Natural killer cell (primary cell): ENCODE measurements at regions not wholly inside any gene's neighbourhood (a gene's known extent, or its start where the extent isn't known, plus 50 kb on each side); places are given as distances from the start of the nearest gene placed in this dataset.

Experiments used
- ATAC-seq, 3 donors: fragments of 150-1000 bp in 2 of 3; fragments of 200-7000 bp in 1 of 3; cut with Tn5 transposase; 1 replicate in 1 of 3; 2 replicates in 2 of 3; pipeline ENCODE4 v1.10.0; 2021; ENCODE audit warnings: mild to moderate bottlenecking in 2 of 3, moderate library complexity in 2 of 3
- DNase-seq, 2 donors: peaks; one replicate each; pipeline versions ENCODE4 v3.0.0 to v3.0.0-alpha.2; 2013 to 2021; ENCODE audit warnings: mixed read lengths in 1 of 2
- H3K27ac ChIP-seq: one replicate; pipeline ENCODE4 v1.5.1; 2013; ENCODE audit warnings: mild to moderate bottlenecking, low read length
- H3K27me3 ChIP-seq: one replicate; pipeline ENCODE4 v1.6.1; 2013; ENCODE audit warnings: low read length; ENCODE audit not compliant: control insufficient read depth, insufficient read depth
- H3K36me3 ChIP-seq: one replicate; pipeline ENCODE4 v1.6.1; 2013; ENCODE audit warnings: low read length; ENCODE audit not compliant: control insufficient read depth, insufficient read depth
- H3K4me1 ChIP-seq: one replicate; pipeline ENCODE4 v1.6.1; 2013; ENCODE audit warnings: low read length; ENCODE audit not compliant: control insufficient read depth, insufficient read depth
- H3K4me3 ChIP-seq: one replicate; pipeline ENCODE4 v1.5.1; 2013; ENCODE audit warnings: low read length
- H3K9me3 ChIP-seq: one replicate; pipeline ENCODE4 v1.6.1; 2013; ENCODE audit warnings: low read length; ENCODE audit not compliant: control insufficient read depth, insufficient read depth
- H3K27ac Mint-ChIP-seq, 2 donors: one replicate each; pipeline ENCODE4 v1.8.0; 2022; ENCODE audit warnings: mild to moderate bottlenecking in 2 of 2, mixed read lengths in 2 of 2, moderate library complexity in 1 of 2
- H3K27me3 Mint-ChIP-seq, 2 donors: one replicate each; pipeline ENCODE4 v1.8.0; 2022; ENCODE audit warnings: low read depth in 2 of 2, mixed read lengths in 2 of 2
- H3K36me3 Mint-ChIP-seq: one replicate; pipeline ENCODE4 v1.8.0; 2022; ENCODE audit warnings: mixed read lengths
- H3K4me1 Mint-ChIP-seq, 2 donors: one replicate each; pipeline ENCODE4 v1.8.0; 2022; ENCODE audit warnings: mixed read lengths in 2 of 2
- H3K4me3 Mint-ChIP-seq: one replicate; pipeline ENCODE4 v1.8.0; 2022; ENCODE audit warnings: mild to moderate bottlenecking, moderate library complexity, mixed read lengths
- H3K9me3 Mint-ChIP-seq, 2 donors: one replicate each; pipeline ENCODE4 v1.8.0; 2022; ENCODE audit warnings: mixed read lengths in 2 of 2
- WGBS: methylation state at CpG from one replicate; pipeline ENCODE4 v1.1.7; 2013; ENCODE audit warnings: missing lambda C conversion rate; ENCODE audit not compliant: insufficient coverage; 5-methylcytosine and 5-hydroxymethylcytosine counted together
- intact Hi-C: fragments of 100-400 bp; cut with micrococcal nuclease; formaldehyde crosslinking; loops from one replicate; pipeline ENCODE4 v1.14.2; 2022
- TF ChIP-seq, protein P1 (sequence below): fragments of 200-600 bp; IDR thresholded peaks from one replicate; pipeline ENCODE4 v1.8.0; 2022; ENCODE audit warnings: antibody characterized with exemption

DNA sequence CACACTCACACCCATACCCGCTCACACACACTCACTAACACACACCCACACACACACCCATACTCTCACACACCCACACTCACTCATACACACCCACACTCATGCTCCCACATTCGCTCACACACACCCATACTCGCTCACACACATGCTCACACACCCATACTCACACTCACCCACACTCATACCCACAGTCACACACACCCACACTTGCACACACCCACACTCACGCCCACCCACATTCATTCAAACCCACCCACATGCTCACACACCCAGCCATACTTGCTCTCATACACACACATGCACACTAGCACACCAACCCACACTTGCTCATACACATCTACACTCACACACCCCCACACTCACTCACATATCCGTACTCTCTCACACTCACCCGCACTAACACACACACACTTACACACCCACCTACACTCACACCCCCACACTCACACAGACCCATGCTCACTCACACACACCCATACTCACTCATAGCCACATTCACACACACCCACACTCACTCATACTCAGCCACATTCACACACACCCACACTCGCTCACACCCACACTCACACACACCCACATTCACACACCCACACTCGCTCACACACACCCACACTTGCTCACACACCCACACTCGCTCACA, 322.4 kb upstream of the N4BP1 start:
- ATAC-seq: peak in 1 of 3 donors; percentile 35

GRCh38 chr16:48930951-48931553, 321.1 kb upstream of the N4BP1 start:
- no peak overlapping the region for H3K4me3 ChIP-seq
- TF ChIP-seq, protein P1, sequence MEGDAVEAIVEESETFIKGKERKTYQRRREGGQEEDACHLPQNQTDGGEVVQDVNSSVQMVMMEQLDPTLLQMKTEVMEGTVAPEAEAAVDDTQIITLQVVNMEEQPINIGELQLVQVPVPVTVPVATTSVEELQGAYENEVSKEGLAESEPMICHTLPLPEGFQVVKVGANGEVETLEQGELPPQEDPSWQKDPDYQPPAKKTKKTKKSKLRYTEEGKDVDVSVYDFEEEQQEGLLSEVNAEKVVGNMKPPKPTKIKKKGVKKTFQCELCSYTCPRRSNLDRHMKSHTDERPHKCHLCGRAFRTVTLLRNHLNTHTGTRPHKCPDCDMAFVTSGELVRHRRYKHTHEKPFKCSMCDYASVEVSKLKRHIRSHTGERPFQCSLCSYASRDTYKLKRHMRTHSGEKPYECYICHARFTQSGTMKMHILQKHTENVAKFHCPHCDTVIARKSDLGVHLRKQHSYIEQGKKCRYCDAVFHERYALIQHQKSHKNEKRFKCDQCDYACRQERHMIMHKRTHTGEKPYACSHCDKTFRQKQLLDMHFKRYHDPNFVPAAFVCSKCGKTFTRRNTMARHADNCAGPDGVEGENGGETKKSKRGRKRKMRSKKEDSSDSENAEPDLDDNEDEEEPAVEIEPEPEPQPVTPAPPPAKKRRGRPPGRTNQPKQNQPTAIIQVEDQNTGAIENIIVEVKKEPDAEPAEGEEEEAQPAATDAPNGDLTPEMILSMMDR: no peak
- Mint-ChIP-seq H3K4me1 (no peaks in the 10 kb centered on the region), H3K36me3 (no peaks in the 10 kb centered on the region), H3K27ac (no peak overlapping the region), H3K9me3 (no peaks in the 10 kb centered on the region), H3K27me3 (no peaks in the 10 kb centered on the region), H3K4me3 (no peak overlapping the region)
- peak in 1 of 3 donors; percentile 2 for ATAC-seq
- no peaks in the 10 kb centered on the region for H3K27me3 ChIP-seq
- H3K36me3 ChIP-seq: no peaks in the 10 kb centered on the region
- 89% methylated on average over 4 of the region's 4 CpGs for WGBS
- peaks cover 23% of the 10 kb centered on the region for H3K9me3 ChIP-seq
- H3K4me1 ChIP-seq: no peaks in the 10 kb centered on the region
- DNase-seq: no peak
- intact Hi-C loops: no loop called here
- H3K27ac ChIP-seq: no peak overlapping the region

More for the DNA sequence above, 322.4 kb upstream of the N4BP1 start:
- 78% methylated on average over 9 of the region's 9 CpGs for WGBS
- no peaks in the 10 kb centered on the region for H3K27me3 Mint-ChIP-seq
- Histone ChIP-seq H3K4me1 (no peaks in the 10 kb centered on the region), H3K9me3 (peaks cover 23% of the 10 kb centered on the region), H3K27ac (no peak overlapping the region), H3K36me3 (no peaks in the 10 kb centered on the region), H3K27me3 (no peaks in the 10 kb centered on the region), H3K4me3 (no peak overlapping the region)
- no peaks in the 10 kb centered on the region for H3K36me3 Mint-ChIP-seq
- no peak overlapping the region for H3K27ac Mint-ChIP-seq
- DNase-seq: no peak
- intact Hi-C loops: no loop called here
- H3K4me1 Mint-ChIP-seq: no peaks in the 10 kb centered on the region
- no peak overlapping the region for H3K4me3 Mint-ChIP-seq
- peaks cover 0 to 2% of the 10 kb centered on the region in 2 donors for H3K9me3 Mint-ChIP-seq
- TF ChIP-seq, protein P1: no peak

DNA sequence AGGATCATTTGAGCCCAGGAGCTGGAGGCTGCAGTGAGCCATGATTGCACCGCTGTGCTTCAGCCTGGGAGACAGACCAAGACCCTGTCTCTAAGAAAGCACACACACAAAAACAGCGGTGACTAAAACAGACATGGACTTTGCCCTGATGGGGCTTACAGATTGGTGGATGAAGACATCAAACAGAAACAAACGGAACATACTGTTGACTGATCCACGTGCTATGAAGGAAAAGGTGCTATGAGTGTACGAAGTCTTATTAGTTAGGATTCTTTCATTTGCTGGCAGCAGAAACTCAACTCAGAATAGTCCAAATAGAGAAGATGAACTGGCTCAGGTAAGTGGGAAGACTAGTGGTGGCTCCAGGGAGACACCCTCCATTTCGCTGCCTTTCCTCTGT, 309.8 kb upstream of the N4BP1 start:
- 90% methylated on average over 6 of the region's 6 CpGs for WGBS
- no peaks in the 10 kb centered on the region for H3K27me3 ChIP-seq
- no peaks in the 10 kb centered on the region for H3K4me1 ChIP-seq
- Mint-ChIP-seq H3K36me3 (no peaks in the 10 kb centered on the region), H3K27me3 (no peaks in the 10 kb centered on the region), H3K27ac (no peak overlapping the region), H3K4me3 (no peak overlapping the region), H3K4me1 (no peaks in the 10 kb centered on the region), H3K9me3 (peaks cover 2 to 3% of the 10 kb centered on the region in 2 donors)
- H3K27ac ChIP-seq: no peak overlapping the region
- H3K36me3 ChIP-seq: no peaks in the 10 kb centered on the region
- intact Hi-C loops: no loop called here
- TF ChIP-seq, protein P1: no peak
- DNase-seq (no peak), ATAC-seq (no peak)
- H3K4me3 ChIP-seq: no peak overlapping the region
- no peaks in the 10 kb centered on the region for H3K9me3 ChIP-seq
